ENCODE measurements at regions not wholly inside any gene's neighbourhood (a gene's known extent, or its start where the extent isn't known, plus 50 kb on each side); places are given as distances from the start of the nearest gene placed in this dataset.

GRCh38 chr2:144893464-144893863 is 373.5 kb upstream of the ZEB2 start:
- H3K27ac ChIP-seq, result no peak overlapping the region
- TF ChIP-seq POLR2A (IDR thresholded peaks at IDR 0.05) (no peak), EP300 (IDR thresholded peaks at IDR 0.05) (no peak), CTCF (IDR thresholded peaks at IDR 0.05) (no peak)
- no peaks in the 10 kb centered on the region for H3K9me3 ChIP-seq
- H3K27me3 ChIP-seq, result no peaks in the 10 kb centered on the region
- no peak overlapping the region for H3K4me3 ChIP-seq
- WGBS, 3 donors, result 91 to 96% (median 94%) methylated on average over 4 of the region's 4 CpGs
- DNase-seq, result no peak
- intact Hi-C loops (cut with DNase I), result no loop called here
- H3K4me1 ChIP-seq (ENCODE audit: insufficient read depth), result no peaks in the 10 kb centered on the region
- no peaks in the 10 kb centered on the region for H3K36me3 ChIP-seq

GRCh38 chr2:144890828-144891227 is 370.9 kb upstream of the ZEB2 start:
- peaks cover 6% of the 10 kb centered on the region for H3K4me1 ChIP-seq (ENCODE audit: insufficient read depth)
- TF ChIP-seq EP300 (IDR thresholded peaks at IDR 0.05) (no peak), CTCF (IDR thresholded peaks at IDR 0.05) (no peak), POLR2A (IDR thresholded peaks at IDR 0.05) (no peak)
- DNase-seq, result no peak
- intact Hi-C loops (cut with DNase I), result no loop called here
- 14 to 29% (median 27%) methylated on average over 1 of the region's 1 CpG for WGBS, 3 donors
- H3K4me3 ChIP-seq, result no peak overlapping the region
- H3K36me3 ChIP-seq, result no peaks in the 10 kb centered on the region
- no peak overlapping the region for H3K27ac ChIP-seq
- no peaks in the 10 kb centered on the region for H3K9me3 ChIP-seq
- no peaks in the 10 kb centered on the region for H3K27me3 ChIP-seq

GRCh38 chr2:144889348-144889747 is 369.4 kb upstream of the ZEB2 start:
- peaks cover 6% of the 10 kb centered on the region for H3K4me1 ChIP-seq (ENCODE audit: insufficient read depth)
- intact Hi-C loops (cut with DNase I), result no loop called here
- DNase-seq, result no peak
- no peaks in the 10 kb centered on the region for H3K9me3 ChIP-seq
- no peak for TF ChIP-seq POLR2A (IDR thresholded peaks at IDR 0.05)
- H3K27me3 ChIP-seq, result no peaks in the 10 kb centered on the region
- H3K4me3 ChIP-seq, result no peak overlapping the region
- no peaks in the 10 kb centered on the region for H3K36me3 ChIP-seq
- WGBS, 3 donors, result 94 to 98% (median 96%) methylated on average over 5 of the region's 5 CpGs
- H3K27ac ChIP-seq, result no peak overlapping the region

- WGBS, 3 donors, result 13 to 24% (median 15%) methylated on average over 3 of the region's 3 CpGs
- no peak overlapping the region for H3K27ac ChIP-seq
- H3K36me3 ChIP-seq, result no peaks in the 10 kb centered on the region
- peak; percentile 57 to 81 (median 60) for DNase-seq
- no peaks in the 10 kb centered on the region for H3K9me3 ChIP-seq
- no peak overlapping the region for H3K4me3 ChIP-seq
- peaks cover 6% of the 10 kb centered on the region for H3K4me1 ChIP-seq (ENCODE audit: insufficient read depth)
- no peak for TF ChIP-seq CTCF (IDR thresholded peaks at IDR 0.05)
- no peak for TF ChIP-seq EP300 (IDR thresholded peaks at IDR 0.05)
- no peak for TF ChIP-seq POLR2A (IDR thresholded peaks at IDR 0.05)
- no peaks in the 10 kb centered on the region for H3K27me3 ChIP-seq
- intact Hi-C loops (cut with DNase I), result no loop called here
Observed at GRCh38 chr2:144886862-144887261, 366.9 kb upstream of the ZEB2 start.

GRCh38 chr2:144877893-144878292 is 358.0 kb upstream of the ZEB2 start:
- no peak for TF ChIP-seq EP300 (IDR thresholded peaks at IDR 0.05)
- no peak for TF ChIP-seq POLR2A (IDR thresholded peaks at IDR 0.05)
- no peak for TF ChIP-seq CTCF (IDR thresholded peaks at IDR 0.05)
- Histone ChIP-seq H3K36me3 (no peaks in the 10 kb centered on the region), H3K4me3 (no peak overlapping the region), H3K9me3 (no peaks in the 10 kb centered on the region), H3K4me1 (ENCODE audit: insufficient read depth) (peaks cover 3% of the 10 kb centered on the region), H3K27me3 (no peaks in the 10 kb centered on the region), H3K27ac (no peak overlapping the region)
- no peak for DNase-seq
- intact Hi-C loops (cut with DNase I), result no loop called here
- WGBS, 3 donors, result 89 to 95% (median 91%) methylated on average over 8 of the region's 8 CpGs
